Iris pigment epithelial cell (primary cell): ENCODE measurements at regions not wholly inside any gene's neighbourhood (a gene's known extent, or its start where the extent isn't known, plus 50 kb on each side); places are given as distances from the start of the nearest gene placed in this dataset.

Experiments
- DNase-seq: peaks from one replicate; pipeline ENCODE4 v3.0.0-alpha.2; 2011; ENCODE audit warnings: low read depth

- no peak for DNase-seq
Measured at GRCh38 chr5:15206133-15206532, 293.8 kb upstream of the FBXL7 start.

- peak; percentile 2 for DNase-seq
Measured at GRCh38 chr5:15203376-15203775, 296.6 kb upstream of the FBXL7 start.

DNA sequence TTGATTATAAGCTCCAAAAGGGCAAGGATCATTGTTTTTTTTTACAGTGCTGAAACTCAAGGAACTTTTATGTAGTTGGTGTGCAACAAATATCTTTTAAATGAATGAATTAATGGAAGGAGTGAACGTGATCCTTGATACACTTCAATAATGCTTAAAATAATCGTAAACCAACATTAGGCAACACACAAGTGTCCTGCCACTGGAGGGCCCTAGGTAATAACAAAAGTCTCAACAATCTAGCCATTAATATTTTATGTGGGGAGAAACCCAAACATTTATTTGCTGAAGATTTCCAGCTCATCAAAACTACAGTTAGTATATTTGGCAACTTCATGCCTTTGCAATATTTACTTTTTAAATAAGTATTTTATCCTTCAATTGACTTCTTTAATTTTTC is 309.0 kb upstream of the FBXL7 start:
- DNase-seq = peak; percentile 9

- DNase-seq = peak; percentile 30
Measured at GRCh38 chr5:15183520-15183919, 311.9 kb upstream of the ANKH start.

DNA sequence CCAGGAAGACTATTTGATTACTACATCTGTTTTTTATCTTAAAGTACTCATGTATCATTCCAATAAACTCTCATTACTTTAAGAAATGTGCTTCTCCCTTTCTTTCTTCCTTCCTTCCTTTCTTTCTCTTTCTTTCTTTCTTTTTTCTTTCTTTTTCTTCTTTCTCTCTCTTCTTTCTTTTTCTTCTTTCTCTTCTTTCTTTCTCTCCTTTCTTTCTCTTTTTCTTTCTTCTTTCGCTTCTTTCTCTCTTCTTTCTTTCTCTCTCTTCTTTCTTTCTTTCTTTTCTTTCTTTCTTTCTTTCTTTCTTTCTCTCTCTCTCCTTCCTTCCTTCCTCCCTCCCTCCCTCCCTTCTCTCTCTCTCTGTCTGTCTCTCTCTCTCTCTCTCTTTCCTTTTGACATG is 298.6 kb upstream of the ANKH start:
- no peak for DNase-seq

- DNase-seq = no peak
Measured at GRCh38 chr5:15168358-15168757, 296.8 kb upstream of the ANKH start.

DNA sequence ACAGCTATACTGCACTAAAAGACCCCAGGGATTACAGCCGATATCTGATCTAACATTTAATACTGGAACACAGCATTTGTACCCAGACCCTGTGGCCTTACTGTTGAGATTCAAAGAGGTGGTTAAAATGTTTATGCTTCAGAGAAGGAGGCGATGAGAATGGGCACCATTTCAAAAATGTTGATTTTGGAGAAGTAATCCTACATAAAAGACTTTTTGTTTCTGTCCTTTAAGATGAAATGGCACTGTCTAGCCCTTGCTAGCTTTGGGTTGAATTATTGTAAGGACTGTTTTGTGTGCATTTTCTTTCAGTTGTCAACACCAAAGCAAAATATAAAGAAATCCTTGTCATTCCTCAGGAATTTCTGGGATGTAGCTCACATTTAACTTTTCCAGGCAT is 288.5 kb upstream of the ANKH start:
- no peak for DNase-seq

GRCh38 chr5:15159606-15160005 is 288.0 kb upstream of the ANKH start:
- no peak for DNase-seq

DNA sequence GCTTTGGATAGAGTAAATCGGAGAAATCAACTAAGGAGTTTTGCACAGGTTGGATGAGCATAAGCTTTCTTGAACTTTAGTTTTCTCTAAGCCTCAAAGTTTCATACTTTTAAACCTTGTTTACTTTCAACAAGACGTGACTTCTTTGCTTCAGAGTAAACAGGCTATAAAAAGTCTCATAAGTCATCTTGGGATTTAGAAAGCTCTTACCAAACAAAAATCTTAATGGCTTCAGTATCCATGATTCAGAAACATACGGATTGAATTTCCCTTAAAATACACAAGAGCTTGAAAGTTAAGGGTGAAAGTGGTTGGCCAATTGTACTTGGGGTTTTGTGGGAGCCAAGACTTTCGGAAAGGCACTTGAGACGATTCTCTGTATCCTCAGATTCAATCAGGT is 270.9 kb upstream of the ANKH start:
- no peak for DNase-seq

GRCh38 chr5:15137414-15137813 is 265.8 kb upstream of the ANKH start:
- DNase-seq = no peak

DNA sequence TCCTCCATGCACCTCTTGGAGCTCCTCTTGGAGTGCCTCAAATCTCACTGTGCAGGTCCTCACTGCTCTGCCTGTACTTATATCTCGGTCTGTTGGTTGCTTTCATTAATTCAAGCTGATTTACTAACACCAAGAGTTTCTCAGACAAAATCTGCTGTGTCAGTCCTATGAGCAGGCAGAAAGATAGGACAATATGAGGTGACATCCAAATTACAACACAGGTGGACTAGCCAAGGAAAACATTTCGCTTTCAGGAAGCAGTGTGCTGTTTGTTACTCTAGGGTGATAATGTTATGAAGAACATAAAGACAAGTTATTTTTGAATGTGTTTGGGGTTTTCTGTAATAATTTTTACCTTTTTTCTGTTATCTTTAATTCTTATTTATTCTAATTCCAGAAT is 264.1 kb upstream of the ANKH start:
- DNase-seq = no peak

DNA sequence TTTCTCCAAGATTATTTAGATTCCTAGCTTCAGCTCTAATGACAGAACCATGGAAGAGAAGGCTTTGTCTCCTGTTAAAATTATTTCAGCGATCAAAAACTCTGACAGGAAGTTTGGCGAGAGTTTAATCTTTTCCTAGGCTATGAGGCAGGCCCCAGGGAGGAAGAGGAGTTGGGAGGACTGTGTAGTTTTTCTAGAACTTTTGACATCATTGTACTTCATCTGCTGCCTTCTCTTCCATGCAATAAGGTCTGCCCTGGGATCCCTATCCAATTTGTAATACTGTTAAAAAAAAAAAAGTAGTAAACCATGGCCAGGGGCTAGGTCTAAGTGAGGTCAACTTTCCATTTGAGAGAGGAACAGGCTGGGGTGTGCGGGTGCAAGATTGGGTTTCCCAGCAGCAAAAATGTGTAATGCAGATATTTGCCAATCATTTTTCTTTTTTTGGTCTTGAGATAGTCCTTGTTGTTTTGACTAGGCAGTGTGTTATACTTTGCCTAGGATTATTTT is 261.9 kb upstream of the ANKH start:
- DNase-seq = no peak

DNA sequence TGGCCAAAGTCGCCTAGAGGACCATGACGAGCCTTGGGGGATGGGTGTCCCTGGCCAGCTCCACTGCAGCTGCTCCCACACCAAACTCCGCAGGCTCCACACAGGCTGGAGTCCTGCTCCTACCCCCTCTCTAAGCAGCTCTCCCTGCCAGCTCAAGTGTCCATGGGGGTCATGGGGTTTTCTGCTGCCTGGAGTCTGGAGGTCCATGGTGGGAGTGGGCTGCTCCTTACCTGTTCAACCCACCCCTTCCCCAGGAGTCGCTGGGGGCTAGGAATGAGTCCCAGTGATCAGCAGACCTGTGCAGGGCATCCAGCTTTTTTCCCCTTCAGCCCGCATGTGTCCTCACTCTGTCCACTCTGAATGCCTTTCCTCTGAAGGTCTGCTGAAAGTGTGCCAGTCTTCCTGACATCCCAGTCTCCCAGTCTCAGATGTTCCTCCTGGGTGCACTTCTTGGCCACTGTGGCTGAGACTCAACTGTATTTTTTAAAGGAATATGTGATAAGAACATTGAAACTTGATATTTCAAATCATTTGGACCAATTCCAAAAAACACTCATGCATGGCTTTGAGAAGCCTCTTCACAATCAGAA is 261.3 kb upstream of the ANKH start:
- peak; percentile 3 for DNase-seq

DNA sequence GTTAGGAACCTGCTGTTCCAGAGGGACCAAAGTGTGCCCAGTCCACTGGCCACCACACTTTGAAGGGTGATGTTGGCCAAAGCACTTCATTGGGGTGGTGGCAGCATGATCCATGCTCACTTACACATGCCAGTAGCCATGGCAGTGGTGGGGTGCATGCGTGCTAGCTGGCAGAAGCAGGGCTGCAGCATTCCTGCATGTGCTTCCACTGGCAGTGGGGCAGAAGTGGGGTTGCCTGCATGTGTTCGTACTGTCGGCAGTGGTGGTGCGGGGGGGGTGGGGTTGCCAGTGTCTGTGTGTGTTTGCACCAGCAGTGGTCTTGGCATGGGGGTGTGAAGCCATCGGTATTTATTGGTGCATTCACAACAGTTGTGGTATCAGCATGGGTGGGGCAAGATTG is 260.3 kb upstream of the ANKH start:
- DNase-seq = no peak

DNA sequence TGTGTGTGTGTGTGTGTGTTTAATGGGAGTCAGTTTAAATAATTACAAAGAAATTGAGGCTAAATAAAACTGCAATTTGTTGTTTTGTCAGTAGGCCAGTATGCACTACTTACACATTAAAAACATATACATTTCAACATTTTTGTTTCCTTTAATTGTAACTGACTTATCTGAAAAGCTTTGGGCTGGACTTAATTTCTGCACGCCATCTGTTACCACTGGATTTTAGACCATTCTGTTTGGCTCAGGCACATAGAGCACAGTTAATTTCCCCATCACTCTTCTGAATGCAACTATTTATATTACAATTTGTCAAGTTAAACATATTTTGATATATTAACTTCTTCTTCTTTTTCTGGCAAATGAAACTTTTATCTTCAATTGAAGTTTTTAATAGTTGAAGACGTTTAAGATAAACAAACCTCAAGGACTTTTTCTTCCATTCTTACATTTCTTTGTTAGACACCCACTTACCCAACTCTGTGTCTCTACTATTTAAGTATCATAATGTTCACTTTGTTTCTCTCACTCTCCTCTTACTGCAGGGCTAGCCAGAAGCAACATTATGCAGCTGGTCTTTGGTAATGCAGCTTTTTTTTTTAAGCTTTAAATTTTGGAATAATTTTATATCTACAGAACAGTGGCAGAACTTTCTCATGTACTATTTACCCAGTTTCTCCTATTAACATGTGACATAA is 253.4 kb upstream of the ANKH start:
- no peak for DNase-seq

DNA sequence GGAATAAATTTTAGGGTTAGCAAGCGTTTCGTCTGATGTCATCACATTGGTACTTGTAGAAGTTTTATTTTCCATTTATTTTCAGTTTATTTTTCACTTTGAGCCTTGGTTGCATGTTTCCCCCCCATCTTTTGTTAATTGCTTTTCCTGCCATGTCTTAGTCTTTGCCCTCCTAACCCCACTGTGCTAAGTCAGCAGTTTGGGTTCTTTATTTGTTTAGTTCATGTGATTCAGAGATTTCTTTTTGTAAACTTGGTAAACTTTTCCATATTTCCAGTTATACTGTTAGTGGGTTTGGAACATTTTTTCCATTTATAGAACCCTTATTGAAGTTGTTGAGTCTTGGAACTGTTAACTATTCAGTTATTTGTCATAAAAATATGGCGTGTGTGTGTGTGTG is 252.9 kb upstream of the ANKH start:
- DNase-seq = no peak

- no peak for DNase-seq
Measured at GRCh38 chr5:15117688-15118087, 246.1 kb upstream of the ANKH start.

DNA sequence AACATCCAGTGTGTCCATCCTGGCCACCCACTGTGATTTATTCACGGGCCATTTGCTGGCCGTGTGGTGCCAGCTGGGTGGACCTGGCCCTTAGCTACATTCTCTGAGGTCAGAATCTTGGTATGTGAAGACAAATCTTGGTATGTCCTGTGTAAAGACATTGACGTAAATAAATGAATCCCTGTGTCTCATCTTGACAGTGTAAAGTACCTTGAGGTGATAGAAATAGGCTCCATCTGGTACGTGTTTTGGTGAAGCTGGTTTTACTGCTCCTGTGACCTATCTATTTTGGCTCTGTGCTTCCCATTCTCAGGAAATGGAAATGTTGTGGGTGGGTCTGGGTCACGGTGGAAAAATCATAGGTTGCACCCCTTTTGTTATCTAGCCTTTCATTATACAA is 245.4 kb upstream of the ANKH start:
- peak; percentile 9 for DNase-seq

DNA sequence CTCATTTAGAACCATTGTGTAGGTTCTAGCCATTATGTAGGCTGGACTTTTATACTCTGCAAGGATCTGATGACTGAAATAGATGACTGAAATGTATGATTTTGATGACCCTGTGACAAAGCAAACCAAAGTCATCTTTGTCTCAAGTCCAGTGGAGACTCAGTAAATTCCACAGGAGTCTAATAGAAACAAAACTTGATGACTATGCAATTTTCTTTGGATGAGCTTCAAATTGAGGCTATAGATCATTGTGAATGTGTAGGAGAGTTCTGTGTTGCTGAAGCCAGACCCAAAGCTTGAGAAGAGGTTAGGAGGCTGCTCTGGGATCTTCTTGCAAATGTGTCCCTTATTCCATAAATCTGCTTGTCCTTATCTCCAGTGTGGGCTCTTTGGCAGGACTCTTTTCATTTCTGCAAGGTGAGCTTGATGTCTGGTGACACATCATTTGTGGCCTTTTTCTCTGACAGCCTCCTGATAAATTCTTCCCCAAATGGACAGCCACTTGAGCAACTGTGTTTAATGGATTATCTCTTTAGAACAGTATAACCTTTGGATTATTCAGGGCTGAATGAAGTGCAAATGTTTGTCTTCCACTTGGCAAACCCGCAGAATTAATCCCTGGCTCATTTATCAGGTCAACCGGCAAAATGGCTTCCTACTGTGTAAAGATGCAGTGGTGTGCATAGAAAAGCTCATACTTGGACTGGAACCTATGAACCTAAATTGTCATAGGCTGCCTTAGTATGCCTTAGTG is 235.1 kb upstream of the ANKH start:
- no peak for DNase-seq

DNA sequence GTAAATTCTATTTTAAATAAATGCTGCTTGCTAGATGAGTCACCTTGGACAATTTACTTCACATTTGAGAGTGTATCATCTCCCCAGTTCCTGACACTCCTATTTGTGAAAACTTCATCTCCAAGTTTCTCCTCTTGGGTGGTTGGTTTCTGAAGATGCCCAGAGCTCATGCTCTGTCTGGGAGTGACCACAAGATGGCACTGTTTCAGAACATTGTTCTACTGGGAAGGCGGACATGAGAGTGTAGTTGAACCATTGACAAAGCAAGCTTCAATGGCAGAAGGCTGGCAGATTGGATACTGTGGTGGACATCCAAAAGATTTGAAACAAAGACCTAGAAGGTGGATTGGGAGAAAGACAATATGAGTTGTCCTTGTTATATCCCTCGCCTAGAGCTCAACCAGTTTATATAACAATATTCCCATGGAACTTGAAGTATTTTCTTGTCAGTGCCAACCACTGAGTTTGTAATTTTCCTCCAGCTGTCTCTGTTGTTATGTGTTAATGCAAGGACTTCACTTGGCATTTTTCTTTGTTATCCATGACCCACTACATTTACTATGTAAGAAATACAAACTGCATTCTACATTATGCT is 234.3 kb upstream of the ANKH start:
- DNase-seq = peak; percentile 58

DNA sequence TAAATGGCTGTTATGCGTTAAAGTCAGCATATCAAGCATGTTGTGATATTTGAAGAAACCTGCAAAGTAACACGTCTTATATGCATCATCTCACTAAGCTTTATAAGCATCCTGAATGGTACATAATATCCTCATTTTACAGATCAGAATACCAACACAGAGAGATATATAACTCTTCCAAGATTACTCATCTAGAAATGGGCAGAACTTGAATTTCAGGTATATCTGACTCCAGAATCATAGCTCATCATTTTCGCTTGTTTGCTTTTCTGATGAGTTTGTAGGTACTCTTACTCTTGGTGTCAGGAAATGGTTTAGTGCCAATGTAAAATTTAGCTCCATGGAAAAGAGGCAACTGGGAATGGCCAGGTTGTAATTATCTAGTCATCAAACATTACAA is 232.3 kb upstream of the ANKH start:
- no peak for DNase-seq

DNA sequence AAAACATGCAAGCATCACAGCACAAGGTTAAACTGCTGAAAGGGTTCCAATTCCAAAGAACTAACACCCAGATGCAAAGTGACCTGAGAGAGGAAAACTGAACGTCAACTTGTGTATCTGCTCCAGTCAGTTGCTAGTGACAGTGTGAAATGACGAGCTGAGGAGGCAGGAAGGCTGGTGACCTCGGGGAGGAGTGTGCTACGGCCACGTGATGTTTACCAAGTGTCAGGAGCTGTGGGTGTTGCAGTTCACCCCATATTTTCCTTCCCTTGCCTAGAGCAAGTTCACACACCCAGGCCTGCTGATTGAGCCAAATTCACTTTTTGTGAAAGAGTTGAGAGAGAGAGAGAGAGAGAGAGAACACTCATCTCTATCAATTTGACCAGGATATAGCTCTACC is 231.6 kb upstream of the ANKH start:
- no peak for DNase-seq

- no peak for DNase-seq
Measured at GRCh38 chr5:15097552-15097951, 226.0 kb upstream of the ANKH start.
